CD4-positive, alpha-beta T cell treated with Interleukin-6 for 4 hours (primary cell): ENCODE measurements at regions not wholly inside any gene's neighbourhood (a gene's known extent, or its start where the extent isn't known, plus 50 kb on each side); places are given as distances from the start of the nearest gene placed in this dataset.

Experiments used
- DNase-seq: peaks from one replicate; pipeline ENCODE4 v3.0.0-alpha.2; 2020; ENCODE audit warnings: mixed read lengths

GRCh38 chr15:79185199-79185598, 94.6 kb upstream of the RASGRF1 start:
- no peak for DNase-seq

GRCh38 chr15:79184465-79184892, 93.9 kb upstream of the RASGRF1 start:
- DNase-seq, result peak; percentile 68

DNA sequence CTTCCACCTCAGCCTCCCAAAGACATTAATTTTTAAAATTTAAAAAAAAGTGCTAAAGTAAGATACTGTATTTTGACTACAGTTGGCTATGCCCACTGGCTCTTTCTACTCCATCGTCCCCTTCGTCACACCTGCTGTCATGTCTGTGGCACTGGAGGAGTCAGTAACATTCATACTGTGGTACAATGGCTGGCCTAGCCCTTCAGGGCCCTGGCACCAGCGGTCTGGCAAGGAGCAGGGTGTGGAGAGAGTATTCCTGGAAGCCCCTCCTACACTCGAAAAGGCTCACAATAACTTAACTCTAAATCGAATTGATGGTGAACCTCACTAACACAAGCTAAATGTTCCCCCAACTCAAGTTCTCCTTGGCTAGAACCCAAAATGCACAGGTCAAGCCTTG, 89.7 kb upstream of the RASGRF1 start:
- DNase-seq, result no peak

- no peak for DNase-seq
Measured at GRCh38 chr15:79179597-79179996, 89.0 kb upstream of the RASGRF1 start.

DNA sequence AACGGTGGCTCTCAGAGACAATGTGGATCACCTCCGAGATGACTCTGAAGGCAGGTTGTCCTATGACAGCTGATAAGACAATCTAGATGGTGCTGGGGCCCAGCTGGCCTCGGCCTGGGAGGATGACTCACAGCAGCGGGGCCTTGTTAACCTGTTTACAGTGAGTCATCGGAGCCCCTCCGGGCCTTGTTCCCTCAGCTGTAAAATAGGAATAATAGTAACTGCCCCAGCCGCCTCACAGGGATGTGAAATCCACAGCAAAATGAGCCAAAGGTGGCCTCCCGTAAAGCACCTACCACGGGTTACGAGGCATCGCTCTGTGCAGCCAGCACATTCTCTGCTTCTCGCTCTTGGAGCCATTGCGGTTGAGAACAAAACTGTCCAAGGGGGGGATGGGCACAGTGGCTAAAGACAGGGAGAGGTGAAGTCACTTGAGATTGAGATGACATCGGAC, 88.6 kb upstream of the RASGRF1 start:
- DNase-seq, result no peak

DNA sequence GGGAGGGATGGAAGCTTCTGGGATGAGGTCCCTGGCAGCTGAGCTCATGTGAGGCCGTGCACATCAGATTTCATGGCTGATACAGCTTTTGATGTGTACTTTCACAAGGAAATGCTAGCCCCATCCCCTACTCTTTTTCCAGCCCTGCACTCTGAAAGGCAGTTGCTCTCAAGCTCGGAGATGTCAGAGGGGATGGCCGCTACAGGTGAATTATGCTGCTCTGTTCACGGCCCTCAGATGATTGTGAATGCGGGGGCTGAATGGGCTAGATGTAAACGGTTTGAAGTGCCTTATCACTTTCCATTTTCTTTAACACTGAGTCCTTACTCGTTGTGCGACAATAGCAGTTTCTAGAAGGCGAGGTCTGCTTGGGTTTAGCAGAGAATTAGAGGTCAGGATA, 88.0 kb upstream of the RASGRF1 start:
- DNase-seq, result no peak

DNA sequence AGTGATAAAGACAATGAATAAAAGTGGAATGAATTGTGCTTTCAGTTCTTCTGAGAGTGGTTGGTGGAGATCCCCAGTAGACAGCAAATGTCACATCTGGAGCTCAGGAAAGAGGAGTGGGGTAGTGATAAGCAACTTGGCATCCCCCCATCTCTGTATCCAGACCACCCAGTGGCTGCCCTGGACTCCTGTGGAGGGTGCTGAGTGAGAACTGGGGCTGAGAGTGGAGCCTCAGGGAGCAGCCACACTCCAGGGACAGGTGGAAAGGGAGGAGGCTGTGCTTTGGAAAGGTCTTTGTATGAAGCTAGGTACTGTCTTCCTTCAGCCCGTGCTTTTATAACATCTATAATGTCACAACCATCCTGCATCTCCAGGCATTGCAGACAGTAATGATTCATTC, 85.6 kb upstream of the RASGRF1 start:
- DNase-seq, result no peak

- no peak for DNase-seq
Measured at GRCh38 chr15:79172801-79173460, 82.4 kb upstream of the RASGRF1 start.

DNA sequence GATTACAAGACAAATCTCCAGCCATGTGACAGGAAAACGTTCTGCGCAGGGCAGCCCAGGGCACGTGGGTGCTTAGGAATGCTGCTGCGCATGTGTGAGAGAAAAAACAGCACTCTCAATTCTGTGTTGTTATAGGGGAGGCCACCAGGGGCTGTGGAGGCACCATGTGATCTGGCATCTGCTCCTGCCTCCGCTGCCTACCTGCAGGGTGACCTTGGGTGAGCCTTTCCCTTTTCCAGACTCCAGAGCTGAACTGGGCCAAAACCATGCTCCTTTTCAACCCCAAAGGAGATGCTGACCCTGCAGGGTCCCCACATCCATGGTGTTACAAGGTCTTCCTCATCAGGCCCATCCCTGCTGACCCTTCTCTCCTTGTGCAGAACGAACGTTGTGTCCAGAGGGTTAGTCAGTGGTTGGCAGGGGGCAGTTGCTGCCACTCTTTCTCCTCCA, 81.5 kb upstream of the RASGRF1 start:
- no peak for DNase-seq

DNA sequence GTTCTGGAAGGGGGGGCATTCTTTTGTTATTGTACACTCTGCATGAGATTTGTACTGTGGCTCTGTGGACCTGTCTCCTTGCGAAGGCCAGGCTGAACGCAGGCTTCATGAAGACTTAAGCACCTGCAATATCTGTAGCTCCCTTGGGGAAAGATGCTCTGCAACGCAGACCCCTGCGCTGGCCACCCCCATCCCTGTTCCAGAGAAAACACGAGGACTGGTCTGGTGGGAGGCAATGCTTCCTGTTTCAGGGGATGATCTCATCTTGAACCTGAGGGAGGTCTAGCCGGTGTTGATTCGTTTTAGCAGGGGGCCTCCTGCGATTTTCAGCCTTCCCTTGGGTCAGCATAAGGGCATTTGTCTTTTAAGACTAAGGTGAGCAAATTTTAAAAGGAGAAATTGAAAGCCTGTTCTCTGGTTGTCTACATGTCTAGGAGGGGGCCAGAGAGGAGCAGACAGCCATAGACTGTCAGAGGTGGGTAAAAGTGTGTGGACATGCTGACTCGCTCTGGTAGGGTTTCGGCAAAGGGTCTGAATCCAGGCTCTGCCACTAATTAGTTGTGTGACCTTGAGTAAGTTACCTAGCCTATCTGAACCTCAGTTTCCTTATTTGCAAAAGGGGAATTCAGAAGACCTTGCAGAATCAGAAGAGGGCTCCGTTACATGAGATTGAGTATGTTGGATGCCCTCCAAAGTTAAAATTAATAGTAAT, 80.9 kb upstream of the RASGRF1 start:
- no peak for DNase-seq

DNA sequence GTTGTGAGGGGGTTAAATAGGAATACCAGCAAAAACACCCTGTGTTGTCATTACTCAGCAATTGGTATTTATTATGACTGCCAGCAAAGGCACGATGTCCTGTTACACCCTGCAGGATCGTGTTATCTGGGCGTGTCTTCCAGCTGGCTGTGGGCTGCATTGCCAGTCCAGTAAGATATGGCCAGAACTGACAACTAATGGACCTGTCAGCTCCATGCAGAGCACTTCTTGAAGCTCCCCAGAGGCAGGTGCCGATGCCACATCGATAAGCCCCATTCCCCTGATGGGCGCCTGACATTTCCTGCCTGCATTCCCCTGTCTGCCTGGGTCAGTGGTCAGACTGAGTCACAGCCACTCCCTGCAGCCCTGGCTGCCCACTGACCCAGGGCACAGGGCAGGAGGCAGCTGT, 79.7 kb upstream of the RASGRF1 start:
- no peak for DNase-seq

DNA sequence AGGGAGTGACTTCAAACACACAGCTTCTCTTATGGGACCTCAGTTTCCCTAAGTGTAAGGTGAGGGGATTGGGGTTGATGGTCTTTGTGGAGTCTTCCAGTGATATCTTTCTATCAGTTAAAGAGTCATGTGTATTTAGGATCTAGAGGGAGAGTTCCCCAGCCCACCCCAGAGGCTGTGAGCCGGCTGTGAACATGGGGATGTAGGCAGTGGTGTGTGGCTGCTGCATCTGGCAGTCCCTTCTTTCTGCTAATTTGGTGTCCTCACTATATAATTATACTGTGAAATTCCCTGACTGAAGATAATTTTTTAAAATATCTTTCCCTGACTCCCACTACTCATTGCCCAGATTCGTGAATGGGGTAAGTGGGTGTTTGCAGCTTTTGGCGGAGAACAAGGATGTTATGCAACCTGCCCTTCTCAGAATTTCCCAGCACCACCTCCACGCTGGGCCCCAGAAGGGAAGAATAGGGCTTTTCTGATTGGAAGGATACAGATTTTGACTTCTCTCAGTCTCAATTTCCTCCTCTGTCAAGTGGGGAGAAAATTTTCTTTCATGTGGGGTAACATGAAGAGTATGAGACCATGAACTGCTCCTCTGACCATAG, 79.0 kb upstream of the RASGRF1 start:
- DNase-seq, result no peak

DNA sequence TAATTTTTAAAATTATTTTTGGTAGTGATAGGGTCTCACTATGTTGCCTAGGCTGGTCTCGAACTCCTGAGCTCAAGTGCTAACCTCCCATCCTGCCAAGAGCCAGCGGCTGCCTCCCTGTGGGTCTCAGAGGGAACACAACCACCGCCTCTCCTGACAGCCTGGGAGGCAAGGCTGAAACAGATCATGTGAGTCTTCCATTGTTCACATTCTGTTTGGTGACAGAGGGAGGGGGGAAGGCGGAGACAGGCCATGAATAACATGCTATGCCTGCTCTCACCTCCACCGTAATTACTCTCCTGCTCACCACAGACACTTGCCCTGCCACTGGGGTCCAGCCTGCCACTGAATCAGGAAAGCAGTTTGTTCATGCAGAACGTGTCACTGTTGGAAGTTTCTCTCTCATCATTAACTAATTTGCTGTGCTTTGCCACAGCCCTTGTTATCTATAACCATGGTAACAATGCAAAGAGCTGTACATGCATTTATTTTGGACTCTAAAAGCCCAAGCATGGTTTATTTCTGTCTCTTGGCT, 78.4 kb upstream of the RASGRF1 start:
- no peak for DNase-seq

DNA sequence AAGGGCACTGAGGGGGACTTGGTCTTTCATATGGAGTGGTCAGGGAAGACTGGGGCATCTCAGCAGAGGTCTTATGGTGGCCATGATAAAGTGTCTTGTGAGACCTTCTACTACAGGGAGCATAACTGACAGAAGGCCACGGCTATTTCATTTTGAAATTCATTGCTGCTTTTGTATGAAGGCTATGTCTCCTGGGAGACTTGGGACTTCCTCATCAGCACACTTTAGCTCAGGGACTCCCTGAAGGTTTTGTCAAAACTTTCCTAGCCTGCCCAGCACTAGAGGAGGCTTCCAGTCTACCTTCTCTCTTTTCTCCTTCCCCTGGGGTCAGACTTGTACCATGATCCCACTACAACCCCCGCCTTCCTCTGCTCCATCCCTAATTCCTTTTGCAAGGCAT, 77.2 kb upstream of the RASGRF1 start:
- no peak for DNase-seq

GRCh38 chr15:79166311-79166955, 75.9 kb upstream of the RASGRF1 start:
- no peak for DNase-seq

- DNase-seq, result no peak
Measured at GRCh38 chr15:79164465-79164864, 73.9 kb upstream of the RASGRF1 start.

GRCh38 chr15:79164043-79164442, 73.5 kb upstream of the RASGRF1 start:
- no peak for DNase-seq

- DNase-seq, result no peak
Measured at GRCh38 chr15:79163395-79163794, 72.8 kb upstream of the RASGRF1 start.

DNA sequence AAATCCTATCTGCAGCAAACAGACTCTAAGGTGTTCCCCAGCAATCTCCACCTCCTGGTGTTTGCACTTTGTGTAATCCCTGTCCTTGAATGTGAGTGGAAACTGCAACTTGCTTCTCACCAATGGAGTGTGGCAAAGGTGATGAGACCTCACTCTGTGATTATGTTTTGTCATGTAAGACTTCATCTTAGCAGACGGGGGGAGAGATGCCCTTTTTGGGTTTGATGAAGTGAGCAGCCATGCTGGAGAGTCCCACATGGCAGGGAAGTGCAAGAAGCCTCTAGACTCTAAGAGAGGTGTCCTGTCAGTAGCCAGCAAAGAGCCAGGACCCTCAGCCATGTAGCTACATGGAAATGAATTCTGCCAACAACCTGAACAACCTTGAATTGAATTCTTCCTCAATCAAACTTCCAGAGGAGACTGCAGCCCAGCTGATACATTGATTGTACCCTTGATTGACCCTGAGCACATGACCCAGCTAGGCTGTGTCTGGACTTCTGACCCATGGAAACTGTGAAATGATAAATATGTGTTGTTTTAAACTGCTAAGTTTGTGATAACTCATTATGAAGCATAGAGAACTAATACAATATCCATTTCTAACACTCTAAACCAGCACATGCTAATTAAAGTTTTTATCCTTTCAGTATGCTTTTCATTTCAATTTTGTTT, 71.4 kb upstream of the RASGRF1 start:
- DNase-seq, result no peak

DNA sequence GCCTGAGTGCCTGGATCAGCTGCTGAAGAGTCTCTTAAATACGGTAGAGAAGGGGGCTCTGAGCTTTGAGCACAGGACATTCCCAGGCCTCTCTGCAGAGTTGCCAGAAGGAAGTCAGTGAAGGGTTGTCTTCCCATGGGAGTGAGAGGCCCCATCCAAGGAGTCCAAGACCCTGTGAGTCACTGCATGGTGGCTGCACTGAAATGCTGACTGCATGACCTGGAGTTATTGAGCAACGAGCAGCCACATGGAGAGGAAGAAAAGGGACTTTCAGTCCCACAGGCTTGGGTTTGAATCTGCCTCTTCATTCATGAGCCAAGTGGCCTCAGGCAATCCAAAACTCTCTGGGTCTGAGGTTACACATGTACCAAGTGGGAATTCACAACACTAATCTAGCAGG, 69.6 kb upstream of the RASGRF1 start:
- no peak for DNase-seq

GRCh38 chr15:79157631-79158592, 67.3 kb upstream of the RASGRF1 start:
- DNase-seq, result no peak
